Left lung (tissue), 4 donors: ENCODE measurements at regions not wholly inside any gene's neighbourhood (a gene's known extent, or its start where the extent isn't known, plus 50 kb on each side); places are given as distances from the start of the nearest gene placed in this dataset.
"Not testable (repeated sequence)": the region's sequence is repeated elsewhere in the genome, so short reads cannot be mapped to it uniquely, and the experiment has no call there.

Experiments used
- ATAC-seq: fragments of 200-7000 bp; cut with Tn5 transposase; one replicate; pipeline ENCODE4 v1.9.1; 2020; ENCODE audit warnings: moderate library complexity
- DNase-seq, 4 donors: peaks; one replicate each; pipeline ENCODE4 v3.0.0-alpha.2; 2013 to 2020
- H3K27ac ChIP-seq, 2 donors: fragments of 200-600 bp; sonication (generic) in 1 of 2; one replicate each; pipeline versions ENCODE4 v1.5.0 to v1.8.0; 2020 to 2021
- H3K27me3 ChIP-seq, 2 donors: fragments of 200-600 bp; sonication (generic) in 1 of 2; one replicate each; pipeline versions ENCODE4 v1.5.0 to v1.8.0; 2020 to 2021
- H3K36me3 ChIP-seq, 2 donors: fragments of 200-600 bp; sonication (generic) in 1 of 2; one replicate each; pipeline versions ENCODE4 v1.5.0 to v1.8.0; 2020 to 2021
- H3K4me1 ChIP-seq, 2 donors: fragments of 200-600 bp; one replicate each; pipeline ENCODE4 v1.8.0; 2021
- H3K4me3 ChIP-seq, 2 donors: fragments of 200-600 bp; sonication (generic) in 1 of 2; one replicate each; pipeline versions ENCODE4 v1.5.0 to v1.8.0; 2020 to 2021; ENCODE audit warnings: mild to moderate bottlenecking in 1 of 2
- H3K9me3 ChIP-seq, 2 donors: fragments of 200-600 bp; sonication (generic) in 1 of 2; one replicate each; pipeline versions ENCODE4 v1.5.0 to v1.8.0; 2020 to 2021
- intact Hi-C, 2 donors: fragments of 100-400 bp; cut with DNase I; formaldehyde crosslinking; loops; one replicate each; pipeline versions ENCODE4 v1.11.2 to v1.14.2; 2022
- TF ChIP-seq, protein P1 (sequence below), 2 donors: fragments of 200-600 bp; sonication (generic) in 1 of 2; IDR thresholded peaks; one replicate each; pipeline versions ENCODE4 v1.5.0 to v1.8.0; 2021; ENCODE audit warnings: antibody characterized with exemption in 2 of 2
- donor health status: DM: no; HTN: yes; CAD: no.
- donor health status: DM: no; HTN: no; CAD: no.

DNA sequence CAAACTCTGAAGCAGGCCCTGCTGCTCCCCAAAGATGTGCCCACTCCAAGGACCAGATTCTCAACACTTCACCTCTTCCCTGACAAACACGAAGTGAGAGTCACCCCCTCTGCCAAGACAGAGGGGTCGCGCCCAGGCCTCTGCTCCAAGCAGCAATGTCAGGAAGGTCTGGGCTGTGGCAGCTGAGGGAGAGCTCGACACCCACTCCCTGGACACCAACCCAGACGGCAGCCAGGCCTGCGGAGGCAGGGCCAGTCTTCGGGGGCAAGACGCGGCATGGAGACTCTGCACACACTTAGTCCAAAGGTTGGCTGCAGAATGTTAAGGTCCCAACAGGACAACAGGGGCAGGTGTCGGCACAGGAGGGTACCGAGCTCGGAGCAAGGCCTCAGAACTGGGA, 144.2 kb downstream of the DLL1 start:
- TF ChIP-seq, protein P1, sequence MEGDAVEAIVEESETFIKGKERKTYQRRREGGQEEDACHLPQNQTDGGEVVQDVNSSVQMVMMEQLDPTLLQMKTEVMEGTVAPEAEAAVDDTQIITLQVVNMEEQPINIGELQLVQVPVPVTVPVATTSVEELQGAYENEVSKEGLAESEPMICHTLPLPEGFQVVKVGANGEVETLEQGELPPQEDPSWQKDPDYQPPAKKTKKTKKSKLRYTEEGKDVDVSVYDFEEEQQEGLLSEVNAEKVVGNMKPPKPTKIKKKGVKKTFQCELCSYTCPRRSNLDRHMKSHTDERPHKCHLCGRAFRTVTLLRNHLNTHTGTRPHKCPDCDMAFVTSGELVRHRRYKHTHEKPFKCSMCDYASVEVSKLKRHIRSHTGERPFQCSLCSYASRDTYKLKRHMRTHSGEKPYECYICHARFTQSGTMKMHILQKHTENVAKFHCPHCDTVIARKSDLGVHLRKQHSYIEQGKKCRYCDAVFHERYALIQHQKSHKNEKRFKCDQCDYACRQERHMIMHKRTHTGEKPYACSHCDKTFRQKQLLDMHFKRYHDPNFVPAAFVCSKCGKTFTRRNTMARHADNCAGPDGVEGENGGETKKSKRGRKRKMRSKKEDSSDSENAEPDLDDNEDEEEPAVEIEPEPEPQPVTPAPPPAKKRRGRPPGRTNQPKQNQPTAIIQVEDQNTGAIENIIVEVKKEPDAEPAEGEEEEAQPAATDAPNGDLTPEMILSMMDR (IDR thresholded peaks at IDR 0.05): no peak
- Histone ChIP-seq H3K4me1 (peaks cover 0 to 19% of the 10 kb centered on the region in 2 donors), H3K27me3 (peaks cover 0 to 38% of the 10 kb centered on the region in 2 donors), H3K4me3 (no peak overlapping the region), H3K9me3 (peaks cover 0 to 13% of the 10 kb centered on the region in 2 donors), H3K27ac (no peak overlapping the region), H3K36me3 (no peaks in the 10 kb centered on the region)
- DNase-seq (peak in 2 of 4 donors; percentile 30 to 74), ATAC-seq (no peak)
- intact Hi-C loops: no loop called here

DNA sequence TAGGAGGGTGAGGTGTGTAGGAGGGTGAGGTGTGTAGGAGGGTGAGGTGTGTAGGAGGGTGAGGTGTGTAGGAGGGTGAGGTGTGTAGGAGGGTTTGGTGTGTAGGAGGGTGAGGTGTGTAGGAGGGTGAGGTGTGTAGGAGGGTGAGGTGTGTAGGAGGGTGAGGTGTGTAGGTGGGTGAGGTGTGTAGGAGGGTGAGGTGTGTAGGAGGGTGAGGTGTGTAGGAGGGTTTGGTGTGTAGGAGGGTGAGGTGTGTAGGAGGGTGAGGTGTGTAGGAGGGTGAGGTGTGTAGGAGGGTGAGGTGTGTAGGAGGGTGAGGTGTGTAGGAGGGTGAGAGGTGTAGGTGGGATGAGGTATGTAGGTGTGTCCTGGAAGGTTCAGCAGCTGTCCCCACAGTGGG, 144.7 kb downstream of the DLL1 start:
- peak in 1 of 4 donors; percentile 23 for DNase-seq
- H3K36me3 ChIP-seq, H3K27ac ChIP-seq, intact Hi-C loops, H3K4me3 ChIP-seq, ATAC-seq: not testable (repeated sequence)
- Histone ChIP-seq H3K9me3 (peaks cover 0 to 13% of the 10 kb centered on the region in 2 donors), H3K27me3 (peaks cover 0 to 33% of the 10 kb centered on the region in 2 donors), H3K4me1 (peaks cover 0 to 16% of the 10 kb centered on the region in 2 donors)

DNA sequence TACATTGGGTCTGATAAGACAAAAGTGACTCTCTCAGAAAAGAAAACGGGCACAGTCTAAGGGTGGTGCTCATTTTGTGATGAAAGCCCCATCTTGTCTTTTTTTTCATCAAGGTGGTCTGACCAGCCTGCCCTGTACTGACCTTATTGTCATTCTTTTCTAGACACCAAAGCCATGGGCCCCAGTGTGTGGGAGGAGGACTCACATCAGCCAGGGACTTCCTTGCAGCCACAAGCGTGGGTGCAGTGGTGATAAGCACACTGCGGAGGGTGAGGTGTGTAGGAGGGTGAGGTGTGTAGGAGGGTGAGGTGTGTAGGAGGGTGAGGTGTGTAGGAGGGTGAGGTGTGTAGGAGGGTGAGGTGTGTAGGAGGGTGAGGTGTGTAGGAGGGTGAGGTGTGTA, 145.2 kb downstream of the DLL1 start:
- Histone ChIP-seq H3K4me1 (peaks cover 0 to 16% of the 10 kb centered on the region in 2 donors), H3K9me3 (peaks cover 0 to 13% of the 10 kb centered on the region in 2 donors), H3K27me3 (peaks cover 0 to 29% of the 10 kb centered on the region in 2 donors)
- H3K4me3 ChIP-seq, intact Hi-C loops, H3K36me3 ChIP-seq, ATAC-seq, H3K27ac ChIP-seq: not testable (repeated sequence)
- DNase-seq: peak in 1 of 4 donors; percentile 5

DNA sequence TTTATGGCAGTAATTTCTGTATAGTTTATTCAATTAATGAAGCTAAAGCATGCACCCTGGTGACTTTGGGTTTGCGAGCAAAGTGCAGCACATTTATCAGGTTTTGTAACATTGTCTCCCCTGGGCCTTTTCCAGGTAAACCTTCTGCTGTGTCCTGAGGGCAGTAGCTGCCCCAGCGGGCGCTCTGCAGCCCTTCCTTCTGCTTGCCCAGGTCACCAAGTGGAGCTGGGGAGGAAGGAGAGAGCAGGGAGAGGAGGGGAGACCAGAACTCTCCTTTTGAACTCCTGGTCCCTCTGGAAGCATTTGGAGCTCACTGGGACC, 145.6 kb downstream of the DLL1 start:
- ATAC-seq: no peak
- TF ChIP-seq, protein P1 (IDR thresholded peaks at IDR 0.05): no peak
- H3K27ac ChIP-seq: no peak overlapping the region

DNA sequence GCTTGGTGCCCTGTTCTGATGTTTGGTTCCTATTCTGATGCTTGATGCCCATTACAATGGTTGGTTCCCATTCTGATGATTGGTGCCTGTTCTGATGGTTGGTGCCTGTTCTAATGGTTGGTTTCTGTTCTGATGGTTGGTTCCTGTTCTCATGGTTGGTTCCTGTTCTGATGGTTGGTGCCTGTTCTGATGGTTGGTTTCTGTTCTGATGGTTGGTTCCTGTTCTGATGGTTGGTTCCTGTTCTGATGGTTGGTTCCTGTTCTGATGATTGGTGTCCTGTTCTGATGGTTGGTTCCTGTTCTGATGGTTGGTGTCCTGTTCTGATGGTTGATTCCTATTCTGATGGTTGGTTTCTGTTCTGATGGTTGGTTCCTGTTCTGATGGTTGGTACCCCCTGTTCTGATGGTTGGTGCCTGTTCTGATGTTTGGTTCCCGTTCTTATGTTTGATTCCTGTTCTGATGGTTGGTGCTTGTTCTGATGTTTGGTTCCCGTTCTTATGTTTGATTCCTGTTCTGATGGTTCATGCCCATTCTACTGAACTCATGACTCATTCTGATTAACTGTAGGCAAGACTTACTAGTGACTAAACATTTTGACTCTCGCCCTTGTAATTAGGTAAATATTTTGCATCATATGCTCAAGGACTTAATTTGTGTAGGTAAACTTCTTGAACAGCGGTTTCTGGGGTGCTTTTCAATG, 146.2 kb downstream of the DLL1 start:
- H3K4me1 ChIP-seq: peaks cover 0 to 16% of the 10 kb centered on the region in 2 donors
- peaks cover 0 to 21% of the 10 kb centered on the region in 2 donors for H3K27me3 ChIP-seq
- no peaks in the 10 kb centered on the region for H3K36me3 ChIP-seq
- no peak for ATAC-seq
- DNase-seq: no peak
- TF ChIP-seq, protein P1 (IDR thresholded peaks at IDR 0.05): no peak
- peaks cover 0 to 13% of the 10 kb centered on the region in 2 donors for H3K9me3 ChIP-seq
- no peak overlapping the region for H3K27ac ChIP-seq
- no peak overlapping the region for H3K4me3 ChIP-seq
- intact Hi-C loops: no loop called here

More for the DNA sequence above, 145.6 kb downstream of the DLL1 start:
- intact Hi-C loops: no loop called here
- H3K4me3 ChIP-seq: no peak overlapping the region
- H3K36me3 ChIP-seq: no peaks in the 10 kb centered on the region
- peaks cover 0 to 25% of the 10 kb centered on the region in 2 donors for H3K27me3 ChIP-seq
- peaks cover 0 to 13% of the 10 kb centered on the region in 2 donors for H3K9me3 ChIP-seq
- peak in 1 of 4 donors; percentile 12 for DNase-seq
- peaks cover 0 to 16% of the 10 kb centered on the region in 2 donors for H3K4me1 ChIP-seq

DNA sequence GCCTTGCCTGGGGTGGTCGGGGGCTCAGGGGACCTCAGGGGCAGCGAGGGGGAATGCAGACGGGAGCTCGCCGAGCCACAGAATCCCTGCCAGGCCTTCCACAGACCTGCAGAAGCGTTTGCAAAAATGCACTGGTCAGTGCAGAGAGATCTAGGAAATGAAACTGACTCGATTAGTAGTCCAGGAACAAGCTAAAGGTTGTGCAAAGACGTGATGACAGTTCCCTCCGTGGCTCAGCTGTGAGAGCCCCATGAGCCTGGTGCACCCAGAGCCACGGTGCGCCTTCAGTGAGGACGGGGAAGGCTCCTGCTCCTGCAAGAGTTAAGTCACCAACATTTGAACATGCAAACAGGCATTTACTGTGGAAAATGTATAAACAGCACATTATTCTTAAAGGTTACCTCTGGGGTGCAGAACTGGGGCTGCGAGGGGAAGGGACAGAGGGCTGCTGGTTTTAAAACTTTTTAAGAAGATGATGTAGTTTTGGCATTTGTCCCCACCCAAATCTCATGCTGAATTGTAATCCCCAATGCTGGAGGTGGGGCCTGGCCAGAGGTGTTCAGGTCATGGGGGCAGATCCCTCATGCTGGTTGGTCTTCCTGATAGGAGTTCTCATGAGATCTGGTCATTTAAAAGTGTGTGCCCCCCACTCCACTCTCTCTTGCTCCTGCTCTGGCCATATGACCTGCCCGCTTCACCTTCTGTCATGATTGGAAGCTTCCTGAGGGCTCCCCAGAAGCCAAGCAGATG, 147.3 kb downstream of the DLL1 start:
- Histone ChIP-seq H3K4me3 (no peak overlapping the region), H3K4me1 (peaks cover 0 to 16% of the 10 kb centered on the region in 2 donors), H3K27ac (no peak overlapping the region), H3K36me3 (no peaks in the 10 kb centered on the region), H3K27me3 (peaks cover 0 to 16% of the 10 kb centered on the region in 2 donors), H3K9me3 (peaks cover 0 to 13% of the 10 kb centered on the region in 2 donors)
- DNase-seq (peak in 1 of 4 donors; percentile 21), ATAC-seq (peak; percentile 17)
- TF ChIP-seq, protein P1 (IDR thresholded peaks at IDR 0.05): no peak
- intact Hi-C loops: no loop called here
